ENCODE measurements at regions not wholly inside any gene's neighbourhood (a gene's known extent, or its start where the extent isn't known, plus 50 kb on each side); places are given as distances from the start of the nearest gene placed in this dataset.

DNA sequence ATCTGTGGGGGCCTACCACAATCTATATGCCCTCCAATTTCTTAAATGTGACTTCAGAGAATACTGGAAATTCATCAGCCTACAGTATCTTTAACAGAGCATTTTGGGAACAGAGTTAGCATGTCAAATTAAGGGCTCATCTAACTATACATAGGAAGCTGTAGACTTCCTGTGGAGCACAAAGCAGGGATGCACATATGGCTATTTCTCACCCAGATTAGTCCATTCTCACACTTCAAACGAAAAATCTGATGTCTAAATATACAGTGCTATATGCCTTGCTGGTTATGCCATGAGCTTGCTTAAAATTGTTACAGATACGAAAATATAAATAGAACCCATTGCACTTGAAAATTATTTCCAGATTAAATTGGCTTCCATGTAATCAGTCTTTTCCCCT, 1922.8 kb downstream of the MRPL39 start:
- H4K20me1 ChIP-seq (ENCODE audit: control insufficient read depth, insufficient read depth, low read length, poor library complexity, severe bottlenecking), result no peaks in the 10 kb centered on the region
- Mint-ChIP-seq H3K27ac (no peak overlapping the region), H3K4me1 (no peaks in the 10 kb centered on the region), H3K4me3 (no peak overlapping the region), H3K27me3 (no peaks in the 10 kb centered on the region), H3K9me3 (ENCODE audit: insufficient read depth) (no peaks in the 10 kb centered on the region)
- H3K27me3 ChIP-seq (replicated peaks in 1 of 4; ENCODE audit: control extremely low read depth in 1 of 4, control insufficient read depth in 3 of 4, insufficient read depth in 4 of 4, low read length in 3 of 4), result peaks cover 0 to 3% (median 0%) of the 10 kb centered on the region in 4 experiments
- POLR2A ChIA-PET, result interaction anchor here (0.6 kb wide), 1 partner anchor 71 kb away, joined by 9 read pairs; no protein-coding TSS in a partner anchor
- no peak overlapping the region for H3K4me3 ChIP-seq (ENCODE audit: control extremely low read depth in 1 of 5, extremely low read depth in 1 of 5, insufficient read depth in 1 of 5, low read depth in 2 of 5, low read length in 4 of 5)
- no CpG with 5 or more reads among the region's 2 CpGs for WGBS (ENCODE audit: insufficient coverage)
- intact Hi-C loops (cut with micrococcal nuclease), result no loop called here
- no peaks in the 10 kb centered on the region for H3K79me2 ChIP-seq (ENCODE audit: control insufficient read depth, insufficient read depth, low read length)
- CTCF ChIA-PET, result no interaction called here
- no peak overlapping the region for H3K9ac ChIP-seq (ENCODE audit: low read length)
- H2AFZ ChIP-seq (ENCODE audit: insufficient read depth, low read depth, low read length, poor library complexity, severe bottlenecking), result no peak overlapping the region
- H3K36me3 ChIP-seq (replicated peaks in 1 of 2; ENCODE audit: control extremely low read depth in 1 of 2, control insufficient read depth in 1 of 2, extremely low read depth in 1 of 2, insufficient read depth in 2 of 2, low read length in 1 of 2), result no peaks in the 10 kb centered on the region
- ATAC-seq (ENCODE audit: low read depth) (no peak), DNase-seq (no peak)
- TF ChIP-seq CTCF (IDR thresholded peaks at IDR 0.05) (no peak), EZH2 (IDR thresholded peaks at IDR 0.05; ENCODE audit: borderline replicate concordance, insufficient read depth, low read depth, low read length, poor library complexity, severe bottlenecking) (no peak)
- no peak overlapping the region for H3K27ac ChIP-seq (ENCODE audit: low read length in 2 of 2)
- H3K4me1 ChIP-seq (ENCODE audit: control insufficient read depth in 2 of 2, insufficient read depth in 2 of 2, low read length in 2 of 2), result no peaks in the 10 kb centered on the region
- no peaks in the 10 kb centered on the region for H3K9me3 ChIP-seq (ENCODE audit: control extremely low read depth in 1 of 3, control insufficient read depth in 2 of 3, insufficient read depth in 1 of 3, low read length in 2 of 3)
- H3K4me2 ChIP-seq (replicated peaks; ENCODE audit: low read depth, low read length, poor library complexity, severe bottlenecking), result no peak overlapping the region

GRCh38 chr21:23664193-23664694, 1943.0 kb downstream of the MRPL39 start:
- no peaks in the 10 kb centered on the region for H3K79me2 ChIP-seq (ENCODE audit: control insufficient read depth, insufficient read depth, low read length)
- Mint-ChIP-seq H3K4me1 (no peaks in the 10 kb centered on the region), H3K4me3 (no peak overlapping the region), H3K27ac (no peak overlapping the region), H3K9me3 (ENCODE audit: insufficient read depth) (no peaks in the 10 kb centered on the region), H3K27me3 (no peaks in the 10 kb centered on the region)
- H3K4me3 ChIP-seq (ENCODE audit: control extremely low read depth in 1 of 5, extremely low read depth in 1 of 5, insufficient read depth in 1 of 5, low read depth in 2 of 5, low read length in 4 of 5), result no peak overlapping the region
- intact Hi-C loops (cut with micrococcal nuclease), result no loop called here
- no peak overlapping the region for H3K9ac ChIP-seq (ENCODE audit: low read length)
- no peak for TF ChIP-seq CTCF (IDR thresholded peaks at IDR 0.05)
- H3K4me2 ChIP-seq (replicated peaks; ENCODE audit: low read depth, low read length, poor library complexity, severe bottlenecking), result no peak overlapping the region
- no peak overlapping the region for H2AFZ ChIP-seq (ENCODE audit: insufficient read depth, low read depth, low read length, poor library complexity, severe bottlenecking)
- no peak for DNase-seq
- no peaks in the 10 kb centered on the region for H3K27me3 ChIP-seq (replicated peaks in 1 of 4; ENCODE audit: control extremely low read depth in 1 of 4, control insufficient read depth in 3 of 4, insufficient read depth in 4 of 4, low read length in 3 of 4)
- POLR2A ChIA-PET, result no interaction called here
- no peaks in the 10 kb centered on the region for H4K20me1 ChIP-seq (ENCODE audit: control insufficient read depth, insufficient read depth, low read length, poor library complexity, severe bottlenecking)
- H3K4me1 ChIP-seq (ENCODE audit: control insufficient read depth in 2 of 2, insufficient read depth in 2 of 2, low read length in 2 of 2), result no peaks in the 10 kb centered on the region
- H3K36me3 ChIP-seq (replicated peaks in 1 of 2; ENCODE audit: control extremely low read depth in 1 of 2, control insufficient read depth in 1 of 2, extremely low read depth in 1 of 2, insufficient read depth in 2 of 2, low read length in 1 of 2), result no peaks in the 10 kb centered on the region
- no peak overlapping the region for H3K27ac ChIP-seq (ENCODE audit: low read length in 2 of 2)
- ATAC-seq (ENCODE audit: low read depth), result no peak
- H3K9me3 ChIP-seq (ENCODE audit: control extremely low read depth in 1 of 3, control insufficient read depth in 2 of 3, insufficient read depth in 1 of 3, low read length in 2 of 3), result no peaks in the 10 kb centered on the region
- CTCF ChIA-PET, result interaction anchor here (0.6 to 0.8 kb wide), 2 partner anchors 8 to 9 kb away, joined by 3 read pairs; no protein-coding TSS in a partner anchor
- 33% methylated on average over 1 of the region's 3 CpGs for WGBS (ENCODE audit: insufficient coverage)

Data from B cell (primary cell).